ENCODE measurements at regions not wholly inside any gene's neighbourhood (a gene's known extent, or its start where the extent isn't known, plus 50 kb on each side); places are given as distances from the start of the nearest gene placed in this dataset.

DNA sequence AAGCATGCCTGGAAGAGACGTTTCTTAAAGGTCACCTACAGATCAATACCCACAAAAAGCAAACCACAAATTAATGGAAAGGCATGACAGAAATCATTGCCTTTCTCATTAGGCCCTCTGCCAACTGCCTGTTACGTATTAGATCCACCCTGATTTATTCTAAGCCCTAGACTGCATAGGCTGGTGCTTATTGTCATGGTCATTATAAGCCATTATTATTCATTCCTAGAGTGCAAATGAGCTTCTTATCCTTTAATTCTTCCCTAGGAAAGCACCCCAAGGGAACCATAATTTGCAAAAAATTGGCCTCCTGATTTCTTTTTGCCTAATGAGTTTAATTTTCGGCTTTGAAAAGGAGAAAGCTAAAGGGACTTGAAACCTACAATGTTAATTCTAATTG, 184.2 kb upstream of the GPRIN3 start:
- TF ChIP-seq, protein P1, sequence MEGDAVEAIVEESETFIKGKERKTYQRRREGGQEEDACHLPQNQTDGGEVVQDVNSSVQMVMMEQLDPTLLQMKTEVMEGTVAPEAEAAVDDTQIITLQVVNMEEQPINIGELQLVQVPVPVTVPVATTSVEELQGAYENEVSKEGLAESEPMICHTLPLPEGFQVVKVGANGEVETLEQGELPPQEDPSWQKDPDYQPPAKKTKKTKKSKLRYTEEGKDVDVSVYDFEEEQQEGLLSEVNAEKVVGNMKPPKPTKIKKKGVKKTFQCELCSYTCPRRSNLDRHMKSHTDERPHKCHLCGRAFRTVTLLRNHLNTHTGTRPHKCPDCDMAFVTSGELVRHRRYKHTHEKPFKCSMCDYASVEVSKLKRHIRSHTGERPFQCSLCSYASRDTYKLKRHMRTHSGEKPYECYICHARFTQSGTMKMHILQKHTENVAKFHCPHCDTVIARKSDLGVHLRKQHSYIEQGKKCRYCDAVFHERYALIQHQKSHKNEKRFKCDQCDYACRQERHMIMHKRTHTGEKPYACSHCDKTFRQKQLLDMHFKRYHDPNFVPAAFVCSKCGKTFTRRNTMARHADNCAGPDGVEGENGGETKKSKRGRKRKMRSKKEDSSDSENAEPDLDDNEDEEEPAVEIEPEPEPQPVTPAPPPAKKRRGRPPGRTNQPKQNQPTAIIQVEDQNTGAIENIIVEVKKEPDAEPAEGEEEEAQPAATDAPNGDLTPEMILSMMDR (IDR thresholded peaks at IDR 0.05) = no peak
- TF ChIP-seq POLR2A (IDR thresholded peaks at IDR 0.05) = no peak

Data from ovary (tissue), 3 donors.